ENCODE measurements at regions not wholly inside any gene's neighbourhood (a gene's known extent, or its start where the extent isn't known, plus 50 kb on each side); places are given as distances from the start of the nearest gene placed in this dataset.

DNA sequence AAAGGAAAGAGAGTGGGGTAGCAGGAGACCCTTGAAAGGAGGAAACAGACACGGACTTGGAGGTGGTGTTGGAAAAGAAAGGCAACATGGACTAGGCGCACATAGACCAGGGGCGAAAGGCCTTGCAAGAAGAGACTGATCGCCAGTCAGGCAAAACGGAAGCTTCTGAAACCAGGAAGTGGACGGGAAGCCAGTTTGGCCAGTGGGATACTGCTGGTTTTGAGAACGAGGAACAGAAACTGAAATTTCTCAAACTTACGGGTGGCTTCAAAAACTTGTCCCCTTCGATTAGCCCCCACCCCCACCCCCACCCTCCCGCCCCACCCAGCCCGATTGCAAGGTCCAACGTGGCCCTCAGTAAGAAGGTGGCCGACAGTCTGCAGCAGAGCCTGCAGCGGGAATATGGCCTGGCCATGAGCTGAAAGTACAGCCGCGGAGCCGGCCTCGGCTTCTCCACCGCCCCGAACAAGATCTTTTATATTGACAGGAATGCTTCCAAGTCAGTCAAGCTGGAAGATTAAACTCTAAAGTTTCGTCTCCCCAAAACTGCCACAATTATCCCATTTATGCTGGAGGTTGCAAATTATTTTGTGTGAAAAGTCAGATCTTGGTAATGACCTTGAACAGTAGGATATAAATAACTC, 364.7 kb downstream of the BCAT1 start:
- Histone ChIP-seq H3K4me1 (no peaks in the 10 kb centered on the region), H3K9me3 (no peaks in the 10 kb centered on the region), H3K4me3 (no peak overlapping the region), H3K27ac (no peak overlapping the region), H3K27me3 (no peaks in the 10 kb centered on the region), H3K36me3 (no peaks in the 10 kb centered on the region)
- FAIRE-seq (no peak), ATAC-seq (no peak), DNase-seq (no peak)
- intact Hi-C loops (cut with DNase I) = no loop called here
- WGBS, 2 donors = 85 to 89% methylated on average over 21 of the region's 21 CpGs
- TF ChIP-seq, protein P1, sequence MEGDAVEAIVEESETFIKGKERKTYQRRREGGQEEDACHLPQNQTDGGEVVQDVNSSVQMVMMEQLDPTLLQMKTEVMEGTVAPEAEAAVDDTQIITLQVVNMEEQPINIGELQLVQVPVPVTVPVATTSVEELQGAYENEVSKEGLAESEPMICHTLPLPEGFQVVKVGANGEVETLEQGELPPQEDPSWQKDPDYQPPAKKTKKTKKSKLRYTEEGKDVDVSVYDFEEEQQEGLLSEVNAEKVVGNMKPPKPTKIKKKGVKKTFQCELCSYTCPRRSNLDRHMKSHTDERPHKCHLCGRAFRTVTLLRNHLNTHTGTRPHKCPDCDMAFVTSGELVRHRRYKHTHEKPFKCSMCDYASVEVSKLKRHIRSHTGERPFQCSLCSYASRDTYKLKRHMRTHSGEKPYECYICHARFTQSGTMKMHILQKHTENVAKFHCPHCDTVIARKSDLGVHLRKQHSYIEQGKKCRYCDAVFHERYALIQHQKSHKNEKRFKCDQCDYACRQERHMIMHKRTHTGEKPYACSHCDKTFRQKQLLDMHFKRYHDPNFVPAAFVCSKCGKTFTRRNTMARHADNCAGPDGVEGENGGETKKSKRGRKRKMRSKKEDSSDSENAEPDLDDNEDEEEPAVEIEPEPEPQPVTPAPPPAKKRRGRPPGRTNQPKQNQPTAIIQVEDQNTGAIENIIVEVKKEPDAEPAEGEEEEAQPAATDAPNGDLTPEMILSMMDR (IDR thresholded peaks at IDR 0.05) = no peak

DNA sequence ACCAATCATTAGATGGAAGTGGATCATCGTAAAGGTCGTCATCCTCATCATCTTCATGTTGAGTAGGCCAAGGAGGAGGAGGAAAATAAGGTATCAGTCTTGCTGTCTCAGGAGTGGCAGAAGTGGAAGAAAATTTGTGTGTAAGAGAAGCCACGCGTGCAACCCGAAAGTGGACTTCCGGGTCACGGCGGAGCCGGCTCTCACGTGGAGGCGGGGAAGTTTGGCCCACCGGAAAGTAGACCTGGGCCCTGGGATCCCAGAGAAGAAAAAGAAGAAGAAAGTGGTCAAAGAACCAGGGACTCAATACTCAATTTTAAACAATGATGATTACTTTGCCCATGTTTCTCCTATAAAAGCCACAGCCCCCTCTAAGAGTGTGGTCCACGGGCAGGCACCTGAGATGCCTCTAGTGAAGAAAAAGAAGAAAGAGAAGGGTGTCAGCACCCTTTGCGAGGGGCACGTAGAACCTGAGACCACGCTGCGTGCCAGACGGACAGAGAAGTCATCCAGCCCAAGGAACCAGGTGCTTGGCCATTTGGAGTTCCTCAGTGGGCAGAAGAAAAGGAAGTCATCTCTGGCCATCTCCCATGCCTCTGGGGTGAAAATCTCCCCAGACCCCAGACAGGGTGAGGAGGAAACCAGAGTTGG, 365.8 kb downstream of the BCAT1 start:
- 91 to 95% methylated on average over 18 of the region's 18 CpGs for WGBS, 2 donors
- ATAC-seq (no peak), FAIRE-seq (no peak)

DNA sequence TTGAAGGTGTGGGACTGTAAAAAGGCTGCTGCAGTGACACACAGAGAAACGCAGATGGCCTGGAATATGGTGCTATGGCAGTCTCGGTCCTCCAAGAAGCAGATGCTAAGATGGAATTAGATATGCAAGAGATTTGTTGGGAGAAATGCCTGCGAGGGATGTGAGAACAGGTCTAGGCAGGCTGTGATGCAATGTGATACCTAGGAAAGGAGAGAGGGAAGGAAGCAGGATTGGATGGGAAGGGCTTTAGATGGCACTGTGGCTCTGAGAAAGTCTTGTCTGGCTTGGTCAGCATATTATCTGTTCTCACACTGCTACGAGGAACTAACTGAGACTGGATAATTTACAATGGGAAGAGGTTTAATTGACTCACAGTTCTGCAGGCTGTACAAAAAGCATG, 374.4 kb downstream of the BCAT1 start:
- WGBS, 2 donors = 53 to 74% methylated on average over 4 of the region's 4 CpGs
- no peak for ATAC-seq
- H3K27me3 ChIP-seq = peaks cover 0 to 10% (median 2%) of the 10 kb centered on the region in 4 donors
- no peak overlapping the region for H3K4me3 ChIP-seq
- H3K27ac ChIP-seq = no peak overlapping the region
- no peaks in the 10 kb centered on the region for H3K4me1 ChIP-seq
- no peaks in the 10 kb centered on the region for H3K36me3 ChIP-seq
- DNase-seq = no peak
- intact Hi-C loops (cut with DNase I) = no loop called here
- no peaks in the 10 kb centered on the region for H3K9me3 ChIP-seq
- TF ChIP-seq, protein P1 (IDR thresholded peaks at IDR 0.05) = no peak
- FAIRE-seq = no peak

More for the DNA sequence above, 365.8 kb downstream of the BCAT1 start:
- H3K9me3 ChIP-seq = no peaks in the 10 kb centered on the region
- no peak overlapping the region for H3K4me3 ChIP-seq
- H3K4me1 ChIP-seq = no peaks in the 10 kb centered on the region
- no peak overlapping the region for H3K27ac ChIP-seq
- TF ChIP-seq, protein P1 (IDR thresholded peaks at IDR 0.05) = no peak
- no peaks in the 10 kb centered on the region for H3K36me3 ChIP-seq
- DNase-seq = no peak
- intact Hi-C loops (cut with DNase I) = no loop called here
- no peaks in the 10 kb centered on the region for H3K27me3 ChIP-seq

DNA sequence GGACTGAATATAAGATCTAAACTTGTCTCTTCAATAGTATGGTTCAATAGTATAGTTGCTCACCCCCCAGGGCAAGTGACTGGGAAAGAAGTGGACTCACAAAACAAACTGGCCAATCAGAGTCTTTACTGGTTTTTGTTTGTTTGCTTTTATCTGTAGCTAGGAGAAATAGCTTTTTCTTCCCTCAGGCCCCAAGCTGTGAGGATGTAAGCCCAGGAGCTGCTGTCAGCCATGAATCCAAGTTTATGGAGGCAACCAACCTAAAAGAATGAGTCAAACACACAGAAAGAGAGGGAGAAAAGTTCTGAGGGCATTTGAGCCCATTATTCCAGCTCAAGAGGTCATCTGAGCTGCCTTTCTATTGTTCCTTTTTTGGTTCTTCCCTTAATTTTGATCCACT, 375.3 kb downstream of the BCAT1 start:
- TF ChIP-seq, protein P1 (IDR thresholded peaks at IDR 0.05) = no peak
- Histone ChIP-seq H3K4me3 (no peak overlapping the region), H3K27ac (no peak overlapping the region), H3K36me3 (no peaks in the 10 kb centered on the region), H3K27me3 (peaks cover 0 to 10% (median 2%) of the 10 kb centered on the region in 4 donors), H3K9me3 (no peaks in the 10 kb centered on the region), H3K4me1 (no peaks in the 10 kb centered on the region)
- no peak for ATAC-seq
- intact Hi-C loops (cut with DNase I) = no loop called here
- no peak for FAIRE-seq
- DNase-seq = no peak

DNA sequence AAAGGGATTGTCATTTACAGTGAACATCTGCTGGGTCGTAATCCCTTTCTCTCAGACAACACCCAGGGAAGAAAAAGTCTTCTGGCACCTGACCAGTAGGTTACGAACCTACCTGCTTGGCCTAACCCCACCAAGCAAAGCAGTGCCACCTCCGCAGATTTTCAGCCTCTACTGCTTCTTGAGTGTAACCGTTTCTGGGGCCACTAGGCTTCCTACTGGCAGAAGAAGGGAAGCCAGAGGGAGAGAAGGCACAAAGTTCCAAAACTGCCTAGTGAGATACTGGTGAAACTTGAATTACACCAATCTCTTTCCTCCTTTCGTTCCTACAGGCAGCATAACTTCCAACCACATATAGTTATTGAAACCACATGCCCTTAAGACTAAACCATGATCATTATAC, 383.6 kb downstream of the BCAT1 start:
- Histone ChIP-seq H3K27me3 (peaks cover 0 to 4% (median 0%) of the 10 kb centered on the region in 4 donors), H3K27ac (no peak overlapping the region), H3K36me3 (no peaks in the 10 kb centered on the region), H3K4me1 (peaks cover 0 to 3% (median 0%) of the 10 kb centered on the region in 3 donors), H3K4me3 (no peak overlapping the region), H3K9me3 (no peaks in the 10 kb centered on the region)
- intact Hi-C loops (cut with DNase I) = no loop called here
- no peak for DNase-seq
- no peak for ATAC-seq
- TF ChIP-seq, protein P1 (IDR thresholded peaks at IDR 0.05) = no peak
- no peak for FAIRE-seq
- WGBS, 2 donors = 90 to 94% methylated on average over 5 of the region's 5 CpGs

Data from pancreas (tissue), 10 donors.